ENCODE measurements at regions not wholly inside any gene's neighbourhood (a gene's known extent, or its start where the extent isn't known, plus 50 kb on each side); places are given as distances from the start of the nearest gene placed in this dataset.

GRCh38 chr7:155162422-155162821 lies 92.3 kb downstream of the HTR5A start:
- H3K4me1 ChIP-seq (ENCODE audit: control insufficient read depth, insufficient read depth, low read length) = no peaks in the 10 kb centered on the region
- no peak overlapping the region for H3K4me3 ChIP-seq (ENCODE audit: low read depth, low read length)
- H3K36me3 ChIP-seq (ENCODE audit: control insufficient read depth, insufficient read depth, low read length) = no peaks in the 10 kb centered on the region
- DNase-seq (ENCODE audit: low read depth in 4 of 6, low spot score in 6 of 6) = no peak
- H3K27me3 ChIP-seq (ENCODE audit: control insufficient read depth, insufficient read depth, low read length) = no peaks in the 10 kb centered on the region
- no peak overlapping the region for H3K27ac ChIP-seq (ENCODE audit: low read depth, low read length)
- H3K9me3 ChIP-seq (ENCODE audit: control insufficient read depth, insufficient read depth, low read length) = no peaks in the 10 kb centered on the region

- no peak overlapping the region for H3K4me3 ChIP-seq (ENCODE audit: low read depth, low read length)
- H3K36me3 ChIP-seq (ENCODE audit: control insufficient read depth, insufficient read depth, low read length) = no peaks in the 10 kb centered on the region
- no peak overlapping the region for H3K27ac ChIP-seq (ENCODE audit: low read depth, low read length)
- WGBS (ENCODE audit: insufficient coverage) = 80% methylated on average over 4 of the region's 7 CpGs
- H3K27me3 ChIP-seq (ENCODE audit: control insufficient read depth, insufficient read depth, low read length) = no peaks in the 10 kb centered on the region
- H3K9me3 ChIP-seq (ENCODE audit: control insufficient read depth, insufficient read depth, low read length) = no peaks in the 10 kb centered on the region
- H3K4me1 ChIP-seq (ENCODE audit: control insufficient read depth, insufficient read depth, low read length) = no peaks in the 10 kb centered on the region
- no peak for DNase-seq (ENCODE audit: low read depth in 4 of 6, low spot score in 6 of 6)
Observed at GRCh38 chr7:155163696-155164095, 93.6 kb downstream of the HTR5A start.

GRCh38 chr7:155164316-155164715 lies 94.2 kb downstream of the HTR5A start:
- 91% methylated on average over 8 of the region's 8 CpGs for WGBS (ENCODE audit: insufficient coverage)
- Histone ChIP-seq H3K27me3 (ENCODE audit: control insufficient read depth, insufficient read depth, low read length) (no peaks in the 10 kb centered on the region), H3K4me1 (ENCODE audit: control insufficient read depth, insufficient read depth, low read length) (no peaks in the 10 kb centered on the region), H3K4me3 (ENCODE audit: low read depth, low read length) (no peak overlapping the region), H3K36me3 (ENCODE audit: control insufficient read depth, insufficient read depth, low read length) (no peaks in the 10 kb centered on the region), H3K27ac (ENCODE audit: low read depth, low read length) (no peak overlapping the region), H3K9me3 (ENCODE audit: control insufficient read depth, insufficient read depth, low read length) (no peaks in the 10 kb centered on the region)
- no peak for DNase-seq (ENCODE audit: low read depth in 4 of 6, low spot score in 6 of 6)

DNA sequence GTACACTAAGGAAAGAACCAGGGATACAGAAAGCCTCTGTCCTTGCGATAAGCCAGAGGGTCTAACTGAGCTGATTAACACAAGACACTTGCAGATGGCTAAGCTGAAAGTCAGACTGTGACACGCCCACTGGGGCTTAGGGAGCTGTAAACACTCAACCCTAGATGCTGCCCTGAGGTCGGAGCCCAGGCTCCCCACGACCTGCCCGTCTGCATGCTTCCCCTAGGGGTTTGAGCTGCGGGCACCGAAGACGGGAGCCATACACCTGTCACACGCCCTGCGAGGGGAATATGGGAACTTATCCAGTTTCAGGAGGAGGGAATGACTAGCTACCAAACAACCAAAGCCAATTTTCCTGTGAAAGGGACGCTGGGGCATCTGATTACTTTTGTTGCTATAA lies 96.0 kb downstream of the HTR5A start:
- H3K4me3 ChIP-seq (ENCODE audit: low read depth, low read length) = no peak overlapping the region
- no peaks in the 10 kb centered on the region for H3K4me1 ChIP-seq (ENCODE audit: control insufficient read depth, insufficient read depth, low read length)
- DNase-seq (ENCODE audit: low read depth in 4 of 6, low spot score in 6 of 6) = no peak
- WGBS (ENCODE audit: insufficient coverage) = 77% methylated on average over 5 of the region's 11 CpGs
- no peaks in the 10 kb centered on the region for H3K27me3 ChIP-seq (ENCODE audit: control insufficient read depth, insufficient read depth, low read length)
- no peaks in the 10 kb centered on the region for H3K36me3 ChIP-seq (ENCODE audit: control insufficient read depth, insufficient read depth, low read length)
- H3K27ac ChIP-seq (ENCODE audit: low read depth, low read length) = no peak overlapping the region
- no peaks in the 10 kb centered on the region for H3K9me3 ChIP-seq (ENCODE audit: control insufficient read depth, insufficient read depth, low read length)

- no peaks in the 10 kb centered on the region for H3K9me3 ChIP-seq (ENCODE audit: control insufficient read depth, insufficient read depth, low read length)
- no peak for DNase-seq (ENCODE audit: low read depth in 4 of 6, low spot score in 6 of 6)
- no peaks in the 10 kb centered on the region for H3K27me3 ChIP-seq (ENCODE audit: control insufficient read depth, insufficient read depth, low read length)
- H3K27ac ChIP-seq (ENCODE audit: low read depth, low read length) = no peak overlapping the region
- 69% methylated on average over 28 of the region's 28 CpGs for WGBS (ENCODE audit: insufficient coverage)
- H3K4me1 ChIP-seq (ENCODE audit: control insufficient read depth, insufficient read depth, low read length) = no peaks in the 10 kb centered on the region
- H3K36me3 ChIP-seq (ENCODE audit: control insufficient read depth, insufficient read depth, low read length) = no peaks in the 10 kb centered on the region
- no peak overlapping the region for H3K4me3 ChIP-seq (ENCODE audit: low read depth, low read length)
Observed at GRCh38 chr7:155166673-155167370, 96.7 kb downstream of the HTR5A start.

GRCh38 chr7:155167706-155168365 lies 97.7 kb downstream of the HTR5A start:
- Histone ChIP-seq H3K27me3 (ENCODE audit: control insufficient read depth, insufficient read depth, low read length) (no peaks in the 10 kb centered on the region), H3K4me3 (ENCODE audit: low read depth, low read length) (no peak overlapping the region), H3K36me3 (ENCODE audit: control insufficient read depth, insufficient read depth, low read length) (no peaks in the 10 kb centered on the region), H3K9me3 (ENCODE audit: control insufficient read depth, insufficient read depth, low read length) (no peaks in the 10 kb centered on the region), H3K4me1 (ENCODE audit: control insufficient read depth, insufficient read depth, low read length) (no peaks in the 10 kb centered on the region), H3K27ac (ENCODE audit: low read depth, low read length) (no peak overlapping the region)
- WGBS (ENCODE audit: insufficient coverage) = 89% methylated on average over 15 of the region's 19 CpGs
- no peak for DNase-seq (ENCODE audit: low read depth in 4 of 6, low spot score in 6 of 6)

GRCh38 chr7:155168597-155169480 lies 98.7 kb downstream of the HTR5A start:
- Histone ChIP-seq H3K4me1 (ENCODE audit: control insufficient read depth, insufficient read depth, low read length) (no peaks in the 10 kb centered on the region), H3K9me3 (ENCODE audit: control insufficient read depth, insufficient read depth, low read length) (no peaks in the 10 kb centered on the region), H3K4me3 (ENCODE audit: low read depth, low read length) (no peak overlapping the region), H3K36me3 (ENCODE audit: control insufficient read depth, insufficient read depth, low read length) (no peaks in the 10 kb centered on the region), H3K27ac (ENCODE audit: low read depth, low read length) (no peak overlapping the region), H3K27me3 (ENCODE audit: control insufficient read depth, insufficient read depth, low read length) (no peaks in the 10 kb centered on the region)
- WGBS (ENCODE audit: insufficient coverage) = 87% methylated on average over 9 of the region's 14 CpGs
- peak in 1 of 6 donors; percentile 20 for DNase-seq (ENCODE audit: low read depth in 4 of 6, low spot score in 6 of 6)

DNA sequence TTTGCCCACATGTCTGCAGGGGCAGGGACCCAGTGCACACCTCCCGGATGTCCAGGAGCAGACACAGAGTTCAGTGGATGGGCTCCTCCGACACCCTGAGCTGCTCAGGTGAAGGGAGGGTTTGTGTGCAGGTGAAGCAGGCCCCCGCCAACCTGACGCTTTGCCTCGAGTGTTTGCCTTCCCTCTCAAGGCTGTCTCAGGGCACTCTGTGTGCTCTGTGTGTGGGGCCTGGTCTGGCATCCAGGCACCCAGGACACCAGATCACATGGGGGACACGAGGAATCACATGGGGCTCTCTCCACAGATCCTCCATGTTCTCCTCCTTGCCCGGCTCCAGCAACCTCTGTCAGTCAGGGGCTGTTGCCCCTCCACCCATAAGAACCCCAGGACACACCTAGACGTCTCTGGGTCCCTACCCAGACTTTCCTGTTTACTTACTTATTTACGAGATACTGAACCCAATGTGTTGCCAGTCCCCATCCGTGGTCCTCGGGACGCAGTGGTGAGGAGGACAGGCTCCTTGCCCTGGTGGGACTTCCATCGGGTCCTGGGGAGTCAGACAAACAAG lies 99.5 kb downstream of the HTR5A start:
- Histone ChIP-seq H3K36me3 (ENCODE audit: control insufficient read depth, insufficient read depth, low read length) (no peaks in the 10 kb centered on the region), H3K4me3 (ENCODE audit: low read depth, low read length) (no peak overlapping the region), H3K27ac (ENCODE audit: low read depth, low read length) (no peak overlapping the region), H3K4me1 (ENCODE audit: control insufficient read depth, insufficient read depth, low read length) (no peaks in the 10 kb centered on the region), H3K9me3 (ENCODE audit: control insufficient read depth, insufficient read depth, low read length) (no peaks in the 10 kb centered on the region), H3K27me3 (ENCODE audit: control insufficient read depth, insufficient read depth, low read length) (no peaks in the 10 kb centered on the region)
- WGBS (ENCODE audit: insufficient coverage) = 90% methylated on average over 13 of the region's 13 CpGs
- DNase-seq (ENCODE audit: low read depth in 4 of 6, low spot score in 6 of 6) = no peak

- WGBS (ENCODE audit: insufficient coverage) = 80% methylated on average over 4 of the region's 8 CpGs
- no peaks in the 10 kb centered on the region for H3K9me3 ChIP-seq (ENCODE audit: control insufficient read depth, insufficient read depth, low read length)
- no peaks in the 10 kb centered on the region for H3K4me1 ChIP-seq (ENCODE audit: control insufficient read depth, insufficient read depth, low read length)
- H3K4me3 ChIP-seq (ENCODE audit: low read depth, low read length) = no peak overlapping the region
- no peak for DNase-seq (ENCODE audit: low read depth in 4 of 6, low spot score in 6 of 6)
- H3K27me3 ChIP-seq (ENCODE audit: control insufficient read depth, insufficient read depth, low read length) = no peaks in the 10 kb centered on the region
- no peaks in the 10 kb centered on the region for H3K36me3 ChIP-seq (ENCODE audit: control insufficient read depth, insufficient read depth, low read length)
- H3K27ac ChIP-seq (ENCODE audit: low read depth, low read length) = no peak overlapping the region
Observed at GRCh38 chr7:155170331-155170730, 100.2 kb downstream of the HTR5A start.
